ENCODE measurements at regions not wholly inside any gene's neighbourhood (a gene's known extent, or its start where the extent isn't known, plus 50 kb on each side); places are given as distances from the start of the nearest gene placed in this dataset.
"Not testable (repeated sequence)": the region's sequence is repeated elsewhere in the genome, so short reads cannot be mapped to it uniquely, and the experiment has no call there.

GRCh38 chr16:22436823-22437652, 62.6 kb upstream of the CDR2 start:
- H3K36me3 ChIP-seq (ENCODE audit: control insufficient read depth, insufficient read depth, low read length); H3K27me3 ChIP-seq (replicated peaks; ENCODE audit: control insufficient read depth, insufficient read depth, low read length): not testable (repeated sequence)
- peak; percentile 86 for DNase-seq (ENCODE audit: extremely low read depth, insufficient read length)
- peak overlapping the region; percentile 83 for H3K4me3 ChIP-seq (replicated peaks; ENCODE audit: low read depth, low read length)

GRCh38 chr16:22436326-22436822, 62.0 kb upstream of the CDR2 start:
- peak overlapping the region; percentile 83 for H3K4me3 ChIP-seq (replicated peaks; ENCODE audit: low read depth, low read length)
- not testable (repeated sequence) for H3K27me3 ChIP-seq (replicated peaks; ENCODE audit: control insufficient read depth, insufficient read depth, low read length); DNase-seq (ENCODE audit: extremely low read depth, insufficient read length)

GRCh38 chr16:22431314-22431713, 56.9 kb upstream of the CDR2 start:
- not testable (repeated sequence) for H3K4me3 ChIP-seq (replicated peaks; ENCODE audit: low read depth, low read length)

More at GRCh38 chr16:22436326-22436822, 62.0 kb upstream of the CDR2 start:
- H3K36me3 ChIP-seq (ENCODE audit: control insufficient read depth, insufficient read depth, low read length), result not testable (repeated sequence)

GRCh38 chr16:22428654-22429053, 54.2 kb upstream of the CDR2 start:
- H3K36me3 ChIP-seq (ENCODE audit: control insufficient read depth, insufficient read depth, low read length), result peaks cover 12% of the 10 kb centered on the region
- no peak for DNase-seq (ENCODE audit: extremely low read depth, insufficient read length)
- no peak for TF ChIP-seq CTCF (IDR thresholded peaks at IDR 0.05; ENCODE audit: insufficient read depth, low read length, poor library complexity, severe bottlenecking)
- H3K27me3 ChIP-seq (replicated peaks; ENCODE audit: control insufficient read depth, insufficient read depth, low read length), result no peaks in the 10 kb centered on the region
- H3K4me3 ChIP-seq (replicated peaks; ENCODE audit: low read depth, low read length), result no peak overlapping the region

More at GRCh38 chr16:22431314-22431713, 56.9 kb upstream of the CDR2 start:
- H3K27me3 ChIP-seq (replicated peaks; ENCODE audit: control insufficient read depth, insufficient read depth, low read length); DNase-seq (ENCODE audit: extremely low read depth, insufficient read length); H3K36me3 ChIP-seq (ENCODE audit: control insufficient read depth, insufficient read depth, low read length): not testable (repeated sequence)

- Histone ChIP-seq H3K27me3 (replicated peaks; ENCODE audit: control insufficient read depth, insufficient read depth, low read length) (no peaks in the 10 kb centered on the region), H3K36me3 (ENCODE audit: control insufficient read depth, insufficient read depth, low read length) (peaks cover 12% of the 10 kb centered on the region), H3K4me3 (replicated peaks; ENCODE audit: low read depth, low read length) (no peak overlapping the region)
- TF ChIP-seq CTCF (IDR thresholded peaks at IDR 0.05; ENCODE audit: insufficient read depth, low read length, poor library complexity, severe bottlenecking), result no peak
- no peak for DNase-seq (ENCODE audit: extremely low read depth, insufficient read length)
These were observed 53.1 kb upstream of the CDR2 start for GRCh38 chr16:22427556-22427955.

GRCh38 chr16:22425847-22426246, 51.4 kb upstream of the CDR2 start:
- peaks cover 14% of the 10 kb centered on the region for H3K36me3 ChIP-seq (ENCODE audit: control insufficient read depth, insufficient read depth, low read length)
- no peak for TF ChIP-seq CTCF (IDR thresholded peaks at IDR 0.05; ENCODE audit: insufficient read depth, low read length, poor library complexity, severe bottlenecking)
- no peak overlapping the region for H3K4me3 ChIP-seq (replicated peaks; ENCODE audit: low read depth, low read length)
- DNase-seq (ENCODE audit: extremely low read depth, insufficient read length), result no peak
- H3K27me3 ChIP-seq (replicated peaks; ENCODE audit: control insufficient read depth, insufficient read depth, low read length), result no peaks in the 10 kb centered on the region

GRCh38 chr16:22425036-22425801, 50.8 kb upstream of the CDR2 start:
- no peak for DNase-seq (ENCODE audit: extremely low read depth, insufficient read length)
- peaks cover 20% of the 10 kb centered on the region for H3K36me3 ChIP-seq (ENCODE audit: control insufficient read depth, insufficient read depth, low read length)
- TF ChIP-seq CTCF (IDR thresholded peaks at IDR 0.05; ENCODE audit: insufficient read depth, low read length, poor library complexity, severe bottlenecking), result no peak
- H3K27me3 ChIP-seq (replicated peaks; ENCODE audit: control insufficient read depth, insufficient read depth, low read length), result no peaks in the 10 kb centered on the region
- no peak overlapping the region for H3K4me3 ChIP-seq (replicated peaks; ENCODE audit: low read depth, low read length)
